ENCODE measurements at regions not wholly inside any gene's neighbourhood (a gene's known extent, or its start where the extent isn't known, plus 50 kb on each side); places are given as distances from the start of the nearest gene placed in this dataset.

- TF ChIP-seq SRF (CRISPR knock-in tag; IDR thresholded peaks at IDR 0.05) (no peak), CTCF (IDR thresholded peaks at IDR 0.05 in 2 of 3, conservative IDR thresholded peaks at IDR 0.05 in 1 of 3; ENCODE audit: insufficient read depth in 2 of 3, low read depth in 1 of 3, low read length in 3 of 3) (peak; percentile 51 to 70 (median 65)), EGR1 (conservative IDR thresholded peaks at IDR 0.05) (no peak), SP1 (CRISPR knock-in tag; IDR thresholded peaks at IDR 0.05) (no peak), RFX5 (IDR thresholded peaks at IDR 0.05; ENCODE audit: low read depth, low read length) (no peak), EZH2 (IDR thresholded peaks at IDR 0.05; ENCODE audit: borderline replicate concordance, low read depth, low read length) (no peak), SP2 (IDR thresholded peaks at IDR 0.05; ENCODE audit: extremely low read depth, low read depth, low read length, poor library complexity, severe bottlenecking) (no peak), ZNF23 (CRISPR knock-in tag; IDR thresholded peaks at IDR 0.05) (no peak), CEBPB (tag; IDR thresholded peaks at IDR 0.05) (no peak), NR1H2 (CRISPR knock-in tag; IDR thresholded peaks at IDR 0.05) (no peak), NR2C2 (CRISPR knock-in tag; IDR thresholded peaks at IDR 0.05) (no peak), NR2C2 (tag; IDR thresholded peaks at IDR 0.05) (no peak), TAF1 (IDR thresholded peaks at IDR 0.05; ENCODE audit: control insufficient read depth, extremely low read depth, insufficient read depth, low read length, severe bottlenecking) (no peak)
These were observed 263.4 kb upstream of the PRKCQ start for GRCh38 chr10:6843481-6843881.
